ENCODE measurements at regions not wholly inside any gene's neighbourhood (a gene's known extent, or its start where the extent isn't known, plus 50 kb on each side); places are given as distances from the start of the nearest gene placed in this dataset.
A peak's percentile ranks its signal among the peaks of the same experiment; 100 is the strongest.

DNA sequence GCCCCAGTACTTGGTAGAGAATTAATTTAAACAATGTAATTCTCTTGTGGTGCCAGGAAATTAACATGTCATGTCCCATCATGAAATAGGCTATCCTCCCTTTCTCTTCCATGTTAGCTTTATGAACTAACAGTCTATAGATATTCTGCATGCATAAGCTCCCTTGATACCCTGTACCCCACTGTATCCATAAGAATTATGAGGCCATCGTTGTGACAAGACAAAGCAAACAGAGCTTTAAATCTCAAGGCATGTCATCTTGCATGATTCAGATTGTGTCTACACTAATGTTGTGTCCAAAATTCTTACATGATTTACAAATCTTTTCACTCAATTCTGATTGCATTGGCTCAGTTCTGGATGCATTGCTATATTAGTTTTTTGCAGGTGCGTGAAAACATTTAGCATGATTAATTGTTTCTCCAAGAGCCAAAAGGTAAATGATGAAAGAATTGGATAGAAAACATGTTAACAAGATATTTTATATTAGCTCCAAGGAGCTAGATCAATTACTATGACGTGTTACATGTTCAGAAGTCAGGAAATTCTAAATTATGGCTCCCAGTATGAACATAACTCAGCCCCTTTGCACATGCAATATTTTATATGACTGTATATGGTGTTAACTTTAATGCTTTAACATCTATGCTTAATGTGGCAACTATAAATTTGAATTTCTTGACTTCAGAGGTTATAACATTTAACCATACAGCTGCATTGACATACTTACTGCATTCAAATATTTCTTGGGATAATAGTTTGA, 620.3 kb downstream of the SLC4A3 start:
- in situ Hi-C loops (cut with HindIII; ENCODE audit: low pct_unique_long_range_greater_than_20kb, low sequenced_read_pairs): no loop called here
- DNase-seq (ENCODE audit: low read depth in 1 of 2, low spot score in 1 of 2): no peak
- no peak for TF ChIP-seq JUND (IDR thresholded peaks at IDR 0.05; ENCODE audit: low read depth)

- no peak for TF ChIP-seq JUND (IDR thresholded peaks at IDR 0.05; ENCODE audit: low read depth)
- DNase-seq (ENCODE audit: low read depth in 1 of 2, low spot score in 1 of 2): no peak
- in situ Hi-C loops (cut with HindIII; ENCODE audit: low pct_unique_long_range_greater_than_20kb, low sequenced_read_pairs): no loop called here
Observed at GRCh38 chr2:220259662-220260061, 632.2 kb downstream of the SLC4A3 start.

GRCh38 chr2:220263300-220263699, 635.9 kb downstream of the SLC4A3 start:
- DNase-seq (ENCODE audit: low read depth in 1 of 2, low spot score in 1 of 2): peak in 1 of 2 experiments; percentile 62
- in situ Hi-C loops (cut with HindIII; ENCODE audit: low pct_unique_long_range_greater_than_20kb, low sequenced_read_pairs): no loop called here
- TF ChIP-seq JUND (IDR thresholded peaks at IDR 0.05; ENCODE audit: low read depth): no peak

DNA sequence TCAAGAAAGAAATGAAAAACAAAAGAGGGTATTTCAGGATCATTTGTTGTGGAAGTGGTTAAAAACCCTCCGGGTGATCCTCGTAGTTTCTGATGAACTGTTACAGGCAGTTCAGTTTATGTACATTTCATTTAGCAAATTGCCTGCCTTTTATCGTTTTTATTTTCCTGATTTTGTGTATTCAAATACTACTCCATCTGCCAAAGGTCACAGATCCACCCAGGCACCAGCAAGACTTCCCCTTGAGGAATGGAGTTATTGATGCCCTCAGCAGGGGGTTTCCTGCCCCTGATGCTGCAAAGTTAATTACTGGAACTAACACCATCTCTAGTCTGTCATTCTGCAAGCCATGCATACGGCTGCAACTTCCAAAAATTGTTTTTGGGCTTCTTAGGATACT, 641.9 kb downstream of the SLC4A3 start:
- no peak for DNase-seq (ENCODE audit: low read depth in 1 of 2, low spot score in 1 of 2)
- TF ChIP-seq JUND (IDR thresholded peaks at IDR 0.05; ENCODE audit: low read depth): no peak
- in situ Hi-C loops (cut with HindIII; ENCODE audit: low pct_unique_long_range_greater_than_20kb, low sequenced_read_pairs): no loop called here

- no peak for DNase-seq (ENCODE audit: low read depth in 1 of 2, low spot score in 1 of 2)
- in situ Hi-C loops (cut with HindIII; ENCODE audit: low pct_unique_long_range_greater_than_20kb, low sequenced_read_pairs): no loop called here
- no peak for TF ChIP-seq JUND (IDR thresholded peaks at IDR 0.05; ENCODE audit: low read depth)
Observed at GRCh38 chr2:220270481-220271070, 643.1 kb downstream of the SLC4A3 start.

DNA sequence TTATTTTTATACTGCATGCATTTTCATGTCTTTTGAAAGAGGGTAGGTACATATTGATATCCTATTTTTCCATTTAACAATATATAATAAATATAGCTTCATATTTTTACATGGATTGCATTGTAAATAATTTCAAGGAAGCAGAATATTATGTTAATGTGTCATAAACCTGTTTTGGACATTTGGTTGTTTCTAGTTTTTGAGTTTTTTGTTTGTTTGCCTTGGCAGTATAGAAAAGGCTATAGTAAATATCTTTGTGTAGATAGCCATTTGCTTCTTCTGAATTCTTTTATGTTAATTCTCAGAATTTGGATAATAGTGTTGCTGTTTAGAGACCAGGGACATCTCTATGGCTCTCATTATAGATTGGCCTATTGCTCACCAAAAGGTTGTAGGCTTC, 645.2 kb downstream of the SLC4A3 start:
- no peak for DNase-seq (ENCODE audit: low read depth in 1 of 2, low spot score in 1 of 2)
- in situ Hi-C loops (cut with HindIII; ENCODE audit: low pct_unique_long_range_greater_than_20kb, low sequenced_read_pairs): no loop called here
- TF ChIP-seq JUND (IDR thresholded peaks at IDR 0.05; ENCODE audit: low read depth): no peak

DNA sequence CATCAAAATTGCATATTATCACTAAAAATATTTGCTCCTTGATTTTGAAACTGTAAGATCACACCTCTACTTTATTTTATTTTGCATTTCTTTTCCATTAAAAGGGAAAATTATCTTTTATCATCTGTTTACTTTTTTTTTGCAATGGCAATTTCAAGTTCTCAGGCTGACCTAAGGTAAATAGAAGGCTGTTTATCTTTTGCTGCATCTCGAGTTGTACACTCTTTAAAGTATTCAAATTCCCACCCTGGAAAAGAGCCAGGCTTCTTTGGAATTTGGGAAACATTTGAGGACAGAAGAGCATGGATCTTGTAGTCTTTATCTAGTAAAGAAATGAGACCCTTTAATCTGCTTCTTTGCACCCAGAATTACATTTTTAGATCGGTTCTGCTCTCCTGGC, 645.7 kb downstream of the SLC4A3 start:
- DNase-seq (ENCODE audit: low read depth in 1 of 2, low spot score in 1 of 2): peak in 1 of 2 experiments; percentile 77
- in situ Hi-C loops (cut with HindIII; ENCODE audit: low pct_unique_long_range_greater_than_20kb, low sequenced_read_pairs): no loop called here
- TF ChIP-seq JUND (IDR thresholded peaks at IDR 0.05; ENCODE audit: low read depth): peak; percentile 95

- no peak for DNase-seq (ENCODE audit: low read depth in 1 of 2, low spot score in 1 of 2)
- in situ Hi-C loops (cut with HindIII; ENCODE audit: low pct_unique_long_range_greater_than_20kb, low sequenced_read_pairs): no loop called here
- TF ChIP-seq JUND (IDR thresholded peaks at IDR 0.05; ENCODE audit: low read depth): no peak
Observed at GRCh38 chr2:220275454-220275853, 648.0 kb downstream of the SLC4A3 start.

- no peak for DNase-seq (ENCODE audit: low read depth in 1 of 2, low spot score in 1 of 2)
- in situ Hi-C loops (cut with HindIII; ENCODE audit: low pct_unique_long_range_greater_than_20kb, low sequenced_read_pairs): no loop called here
- no peak for TF ChIP-seq JUND (IDR thresholded peaks at IDR 0.05; ENCODE audit: low read depth)
Observed at GRCh38 chr2:220276741-220277444, 649.5 kb downstream of the SLC4A3 start.

DNA sequence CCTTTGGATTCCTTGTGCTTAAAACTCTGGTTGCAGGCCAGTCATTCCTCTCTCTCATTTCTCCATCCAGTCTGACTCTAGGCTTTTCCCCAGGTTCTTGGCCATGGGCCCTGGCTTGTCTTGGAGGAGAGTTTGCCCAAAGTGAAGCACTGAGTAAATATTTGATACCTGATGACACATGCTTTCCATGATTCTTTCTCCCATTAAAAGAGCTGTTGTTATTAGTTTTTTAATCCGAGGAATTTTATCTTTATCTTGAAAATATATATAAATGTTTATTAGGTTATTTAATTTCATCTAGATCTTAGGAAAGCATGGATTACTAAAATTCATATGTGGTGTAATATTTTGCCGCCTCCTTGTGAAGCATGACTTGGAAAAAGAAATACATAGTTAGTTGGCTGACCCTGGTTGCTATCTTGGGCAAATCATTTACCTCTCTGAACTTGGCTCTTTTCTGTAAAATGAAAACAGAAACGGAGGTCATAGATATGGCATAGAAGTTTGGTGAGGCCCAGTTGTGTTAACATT, 650.1 kb downstream of the SLC4A3 start:
- in situ Hi-C loops (cut with HindIII; ENCODE audit: low pct_unique_long_range_greater_than_20kb, low sequenced_read_pairs): no loop called here
- DNase-seq (ENCODE audit: low read depth in 1 of 2, low spot score in 1 of 2): peak; percentile 24 to 92
- peak; percentile 94 for TF ChIP-seq JUND (IDR thresholded peaks at IDR 0.05; ENCODE audit: low read depth)

DNA sequence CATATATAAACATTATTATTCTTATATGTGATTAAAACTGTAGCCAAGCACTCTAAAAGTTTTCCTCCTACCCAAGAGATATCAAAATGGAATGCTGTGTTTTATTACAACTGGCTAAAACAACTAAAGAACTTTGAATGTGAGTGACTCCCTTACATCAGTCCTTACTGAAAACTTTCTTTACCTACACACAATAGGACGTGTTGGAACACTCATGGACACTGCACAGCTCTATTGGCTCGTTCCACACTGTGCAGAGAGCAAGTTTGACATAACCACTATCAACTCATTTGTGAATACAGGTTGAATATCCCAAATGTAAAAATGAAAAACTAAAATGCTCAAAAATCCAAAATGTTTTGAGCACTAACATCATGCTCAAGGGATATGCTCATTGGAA, 650.6 kb downstream of the SLC4A3 start:
- in situ Hi-C loops (cut with HindIII; ENCODE audit: low pct_unique_long_range_greater_than_20kb, low sequenced_read_pairs): no loop called here
- no peak for TF ChIP-seq JUND (IDR thresholded peaks at IDR 0.05; ENCODE audit: low read depth)
- no peak for DNase-seq (ENCODE audit: low read depth in 1 of 2, low spot score in 1 of 2)

- DNase-seq (ENCODE audit: low read depth in 1 of 2, low spot score in 1 of 2): no peak
- in situ Hi-C loops (cut with HindIII; ENCODE audit: low pct_unique_long_range_greater_than_20kb, low sequenced_read_pairs): no loop called here
Observed at GRCh38 chr2:220279372-220279771, 651.9 kb downstream of the SLC4A3 start.

DNA sequence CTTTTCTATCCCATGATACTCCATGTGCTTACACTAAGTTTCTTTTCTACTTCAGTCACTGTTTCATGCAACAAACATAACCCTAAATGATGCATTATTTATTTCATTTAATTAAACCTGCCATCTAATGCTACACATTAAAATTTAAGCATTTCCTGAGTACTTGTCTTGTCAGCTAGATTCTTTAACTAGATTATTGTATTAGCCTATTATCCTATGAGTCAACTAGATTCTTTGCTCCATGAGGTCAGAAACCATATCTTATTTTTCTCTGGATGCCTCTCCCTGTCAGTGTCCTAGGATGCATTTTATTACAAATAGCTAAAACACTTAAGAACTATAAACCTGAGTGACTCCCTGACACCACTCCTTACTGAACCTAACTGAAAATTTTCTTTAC, 652.4 kb downstream of the SLC4A3 start:
- in situ Hi-C loops (cut with HindIII; ENCODE audit: low pct_unique_long_range_greater_than_20kb, low sequenced_read_pairs): no loop called here
- no peak for DNase-seq (ENCODE audit: low read depth in 1 of 2, low spot score in 1 of 2)

More at GRCh38 chr2:220279372-220279771, 651.9 kb downstream of the SLC4A3 start:
- no peak for TF ChIP-seq JUND (IDR thresholded peaks at IDR 0.05; ENCODE audit: low read depth)

More for the DNA sequence above, 652.4 kb downstream of the SLC4A3 start:
- no peak for TF ChIP-seq JUND (IDR thresholded peaks at IDR 0.05; ENCODE audit: low read depth)

Data from T47D (cell line).